ENCODE measurements at regions not wholly inside any gene's neighbourhood (a gene's known extent, or its start where the extent isn't known, plus 50 kb on each side); places are given as distances from the start of the nearest gene placed in this dataset.
"Not testable (repeated sequence)": the region's sequence is repeated elsewhere in the genome, so short reads cannot be mapped to it uniquely, and the experiment has no call there.

- Mint-ChIP-seq H3K27ac (no peak overlapping the region), H3K27me3 (ENCODE audit: low read depth) (no peaks in the 10 kb centered on the region), H3K4me3 (no peak overlapping the region), H3K4me1 (ENCODE audit: low read depth) (no peaks in the 10 kb centered on the region), H3K9me3 (peaks cover 4% of the 10 kb centered on the region), H3K36me3 (ENCODE audit: low read depth) (no peaks in the 10 kb centered on the region)
- no peak for DNase-seq (ENCODE audit: low spot score)
Measured at GRCh38 chr6:51464956-51465355, 622.5 kb downstream of the PKHD1 start.

GRCh38 chr6:51466427-51466826 is 621.0 kb downstream of the PKHD1 start:
- Mint-ChIP-seq H3K27me3 (ENCODE audit: low read depth) (no peaks in the 10 kb centered on the region), H3K9me3 (peaks cover 4% of the 10 kb centered on the region), H3K36me3 (ENCODE audit: low read depth) (no peaks in the 10 kb centered on the region), H3K27ac (no peak overlapping the region), H3K4me3 (no peak overlapping the region), H3K4me1 (ENCODE audit: low read depth) (no peaks in the 10 kb centered on the region)
- no peak for DNase-seq (ENCODE audit: low spot score)

- Mint-ChIP-seq H3K36me3 (ENCODE audit: low read depth) (no peaks in the 10 kb centered on the region), H3K4me3 (no peak overlapping the region), H3K9me3 (peaks cover 4% of the 10 kb centered on the region), H3K4me1 (ENCODE audit: low read depth) (no peaks in the 10 kb centered on the region), H3K27me3 (ENCODE audit: low read depth) (no peaks in the 10 kb centered on the region), H3K27ac (no peak overlapping the region)
- DNase-seq (ENCODE audit: low spot score) = no peak
Measured at GRCh38 chr6:51467231-51467952, 620.0 kb downstream of the PKHD1 start.

GRCh38 chr6:51468704-51469103 is 618.7 kb downstream of the PKHD1 start:
- DNase-seq (ENCODE audit: low spot score) = no peak
- Mint-ChIP-seq H3K9me3 (peaks cover 4% of the 10 kb centered on the region), H3K27ac (no peak overlapping the region), H3K27me3 (ENCODE audit: low read depth) (no peaks in the 10 kb centered on the region), H3K4me1 (ENCODE audit: low read depth) (no peaks in the 10 kb centered on the region), H3K36me3 (ENCODE audit: low read depth) (no peaks in the 10 kb centered on the region), H3K4me3 (no peak overlapping the region)

GRCh38 chr6:51472745-51473487 is 614.5 kb downstream of the PKHD1 start:
- Mint-ChIP-seq H3K4me3 (no peak overlapping the region), H3K27me3 (ENCODE audit: low read depth) (no peaks in the 10 kb centered on the region), H3K36me3 (ENCODE audit: low read depth) (no peaks in the 10 kb centered on the region), H3K9me3 (peaks cover 4% of the 10 kb centered on the region), H3K27ac (no peak overlapping the region), H3K4me1 (ENCODE audit: low read depth) (no peaks in the 10 kb centered on the region)
- no peak for DNase-seq (ENCODE audit: low spot score)

- DNase-seq (ENCODE audit: low spot score) = no peak
- H3K4me1 Mint-ChIP-seq (ENCODE audit: low read depth) = no peaks in the 10 kb centered on the region
- peaks cover 2% of the 10 kb centered on the region for H3K9me3 Mint-ChIP-seq
- H3K27me3 Mint-ChIP-seq (ENCODE audit: low read depth) = no peaks in the 10 kb centered on the region
- no peaks in the 10 kb centered on the region for H3K36me3 Mint-ChIP-seq (ENCODE audit: low read depth)
- no peak overlapping the region for H3K27ac Mint-ChIP-seq
- no peak overlapping the region for H3K4me3 Mint-ChIP-seq
Measured at GRCh38 chr6:51474022-51474975, 613.1 kb downstream of the PKHD1 start.

- no peaks in the 10 kb centered on the region for H3K36me3 Mint-ChIP-seq (ENCODE audit: low read depth)
- H3K27me3 Mint-ChIP-seq (ENCODE audit: low read depth) = no peaks in the 10 kb centered on the region
- no peaks in the 10 kb centered on the region for H3K9me3 Mint-ChIP-seq
- no peaks in the 10 kb centered on the region for H3K4me1 Mint-ChIP-seq (ENCODE audit: low read depth)
- H3K27ac Mint-ChIP-seq = no peak overlapping the region
- H3K4me3 Mint-ChIP-seq = no peak overlapping the region
- DNase-seq (ENCODE audit: low spot score) = no peak
Measured at GRCh38 chr6:51477711-51478311, 609.6 kb downstream of the PKHD1 start.

- no peaks in the 10 kb centered on the region for H3K27me3 Mint-ChIP-seq (ENCODE audit: low read depth)
- no peaks in the 10 kb centered on the region for H3K36me3 Mint-ChIP-seq (ENCODE audit: low read depth)
- no peak for DNase-seq (ENCODE audit: low spot score)
- H3K4me1 Mint-ChIP-seq (ENCODE audit: low read depth) = no peaks in the 10 kb centered on the region
- no peaks in the 10 kb centered on the region for H3K9me3 Mint-ChIP-seq
- no peak overlapping the region for H3K4me3 Mint-ChIP-seq
- no peak overlapping the region for H3K27ac Mint-ChIP-seq
Measured at GRCh38 chr6:51479296-51479695, 608.1 kb downstream of the PKHD1 start.

- Mint-ChIP-seq H3K27me3 (ENCODE audit: low read depth) (no peaks in the 10 kb centered on the region), H3K36me3 (ENCODE audit: low read depth) (no peaks in the 10 kb centered on the region), H3K27ac (no peak overlapping the region), H3K4me1 (ENCODE audit: low read depth) (no peaks in the 10 kb centered on the region), H3K4me3 (no peak overlapping the region), H3K9me3 (no peaks in the 10 kb centered on the region)
- no peak for DNase-seq (ENCODE audit: low spot score)
Measured at GRCh38 chr6:51480040-51480439, 607.4 kb downstream of the PKHD1 start.

- H3K27me3 Mint-ChIP-seq (ENCODE audit: low read depth); H3K36me3 Mint-ChIP-seq (ENCODE audit: low read depth); H3K4me3 Mint-ChIP-seq; DNase-seq (ENCODE audit: low spot score); H3K4me1 Mint-ChIP-seq (ENCODE audit: low read depth); H3K27ac Mint-ChIP-seq: not testable (repeated sequence)
- H3K9me3 Mint-ChIP-seq = peaks cover 13% of the 10 kb centered on the region
Measured at GRCh38 chr6:51485869-51486268, 601.5 kb downstream of the PKHD1 start.

- no peak for DNase-seq (ENCODE audit: low spot score)
- no peaks in the 10 kb centered on the region for H3K27me3 Mint-ChIP-seq (ENCODE audit: low read depth)
- H3K4me3 Mint-ChIP-seq = no peak overlapping the region
- H3K36me3 Mint-ChIP-seq (ENCODE audit: low read depth) = no peaks in the 10 kb centered on the region
- no peak overlapping the region for H3K27ac Mint-ChIP-seq
- peaks cover 13% of the 10 kb centered on the region for H3K9me3 Mint-ChIP-seq
- H3K4me1 Mint-ChIP-seq (ENCODE audit: low read depth) = no peaks in the 10 kb centered on the region
Measured at GRCh38 chr6:51487937-51488336, 599.5 kb downstream of the PKHD1 start.

GRCh38 chr6:51489133-51489532 is 598.3 kb downstream of the PKHD1 start:
- Mint-ChIP-seq H3K4me1 (ENCODE audit: low read depth) (no peaks in the 10 kb centered on the region), H3K9me3 (peaks cover 13% of the 10 kb centered on the region), H3K27ac (no peak overlapping the region), H3K4me3 (no peak overlapping the region), H3K27me3 (ENCODE audit: low read depth) (no peaks in the 10 kb centered on the region), H3K36me3 (ENCODE audit: low read depth) (no peaks in the 10 kb centered on the region)
- no peak for DNase-seq (ENCODE audit: low spot score)

- peaks cover 13% of the 10 kb centered on the region for H3K9me3 Mint-ChIP-seq
- DNase-seq (ENCODE audit: low spot score) = no peak
- no peak overlapping the region for H3K27ac Mint-ChIP-seq
- no peaks in the 10 kb centered on the region for H3K36me3 Mint-ChIP-seq (ENCODE audit: low read depth)
- H3K4me1 Mint-ChIP-seq (ENCODE audit: low read depth) = no peaks in the 10 kb centered on the region
- H3K4me3 Mint-ChIP-seq = no peak overlapping the region
- no peaks in the 10 kb centered on the region for H3K27me3 Mint-ChIP-seq (ENCODE audit: low read depth)
Measured at GRCh38 chr6:51490101-51490500, 597.3 kb downstream of the PKHD1 start.

Measured in T-helper 2 cell treated with Interferon-gamma antibody and Interleukin-4, amounts not matched to agents 5 μg/mL and 100 μg/mL, for 36 hours (primary cell).